Thymus (tissue), 11 donors: ENCODE measurements at regions not wholly inside any gene's neighbourhood (a gene's known extent, or its start where the extent isn't known, plus 50 kb on each side); places are given as distances from the start of the nearest gene placed in this dataset.
"Not testable (repeated sequence)": the region's sequence is repeated elsewhere in the genome, so short reads cannot be mapped to it uniquely, and the experiment has no call there.

ENCODE experiments used
- DNase-seq, 9 donors: peaks; one replicate each; pipeline ENCODE4 v3.0.0-alpha.2; 2013; ENCODE audit warnings: low spot score in 9 of 9, low read depth in 6 of 9, missing footprints in 1 of 9
- H3K27ac ChIP-seq, 2 donors: one replicate each; pipeline ENCODE4 v1.5.1; 2013; ENCODE audit warnings: control low read depth in 1 of 2, low read depth in 1 of 2, low read length in 1 of 2, mild to moderate bottlenecking in 1 of 2, moderate library complexity in 1 of 2
- H3K27me3 ChIP-seq, 2 donors: one replicate each; pipeline ENCODE4 v1.5.1; 2013; ENCODE audit warnings: low read length in 1 of 2; ENCODE audit not compliant: control insufficient read depth in 2 of 2, insufficient read depth in 1 of 2
- H3K36me3 ChIP-seq, 2 donors: one replicate each; pipeline ENCODE4 v1.5.1; 2013; ENCODE audit warnings: low read length in 1 of 2, mild to moderate bottlenecking in 1 of 2, moderate library complexity in 1 of 2; ENCODE audit not compliant: control insufficient read depth in 2 of 2, insufficient read depth in 2 of 2
- H3K4me1 ChIP-seq, 2 donors: one replicate each; pipeline ENCODE4 v1.5.1; 2013; ENCODE audit warnings: low read length in 2 of 2; ENCODE audit not compliant: control insufficient read depth in 2 of 2, insufficient read depth in 2 of 2
- H3K4me3 ChIP-seq, 2 donors: one replicate each; pipeline ENCODE4 v1.5.1; 2013; ENCODE audit warnings: low read length in 2 of 2, control low read depth in 1 of 2, mild to moderate bottlenecking in 1 of 2
- H3K9me3 ChIP-seq, 2 donors: one replicate each; pipeline ENCODE4 v1.5.1; 2013; ENCODE audit warnings: low read length in 1 of 2, mild to moderate bottlenecking in 1 of 2; ENCODE audit not compliant: control insufficient read depth in 2 of 2, insufficient read depth in 1 of 2
- WGBS: extraction: QIAGEN DNeasy Blood & Tissue Kit; methylation state at CpG from one replicate; pipeline ENCODE4 v1.1.7; 2013; 5-methylcytosine and 5-hydroxymethylcytosine counted together
- donor health status: healthy.

GRCh38 chr5:125999271-126000030 lies 423.8 kb upstream of the GRAMD2B start:
- WGBS, result 95% methylated on average over 5 of the region's 5 CpGs
- H3K27ac ChIP-seq, result not testable (repeated sequence)

GRCh38 chr5:126000507-126000906 lies 422.7 kb upstream of the GRAMD2B start:
- H3K27ac ChIP-seq, result no peak overlapping the region
- no peaks in the 10 kb centered on the region for H3K27me3 ChIP-seq
- no peaks in the 10 kb centered on the region for H3K36me3 ChIP-seq
- DNase-seq, result no peak
- no peak overlapping the region for H3K4me3 ChIP-seq
- H3K9me3 ChIP-seq, result no peaks in the 10 kb centered on the region
- no peaks in the 10 kb centered on the region for H3K4me1 ChIP-seq

More at GRCh38 chr5:125999271-126000030, 423.8 kb upstream of the GRAMD2B start:
- H3K9me3 ChIP-seq, H3K27me3 ChIP-seq, H3K4me1 ChIP-seq, H3K4me3 ChIP-seq, DNase-seq, H3K36me3 ChIP-seq: not testable (repeated sequence)

- DNase-seq, result no peak
Observed at GRCh38 chr5:126002222-126002897, 420.8 kb upstream of the GRAMD2B start.

GRCh38 chr5:126003309-126003708 lies 419.9 kb upstream of the GRAMD2B start:
- DNase-seq, result no peak
- H3K27me3 ChIP-seq, result no peaks in the 10 kb centered on the region
- H3K27ac ChIP-seq, result no peak overlapping the region
- no peaks in the 10 kb centered on the region for H3K9me3 ChIP-seq
- no peak overlapping the region for H3K4me3 ChIP-seq
- H3K36me3 ChIP-seq, result no peaks in the 10 kb centered on the region
- H3K4me1 ChIP-seq, result no peaks in the 10 kb centered on the region
- WGBS, result 78% methylated on average over 3 of the region's 3 CpGs

More at GRCh38 chr5:126002222-126002897, 420.8 kb upstream of the GRAMD2B start:
- Histone ChIP-seq H3K9me3 (no peaks in the 10 kb centered on the region), H3K36me3 (no peaks in the 10 kb centered on the region), H3K4me3 (no peak overlapping the region), H3K27ac (peak overlapping the region in 1 of 2 donors; percentile 29), H3K4me1 (no peaks in the 10 kb centered on the region), H3K27me3 (no peaks in the 10 kb centered on the region)
- 84% methylated on average over 7 of the region's 7 CpGs for WGBS

GRCh38 chr5:126004636-126005035 lies 418.6 kb upstream of the GRAMD2B start:
- no peak overlapping the region for H3K27ac ChIP-seq
- no peaks in the 10 kb centered on the region for H3K4me1 ChIP-seq
- no peak overlapping the region for H3K4me3 ChIP-seq
- H3K36me3 ChIP-seq, result no peaks in the 10 kb centered on the region
- no peaks in the 10 kb centered on the region for H3K27me3 ChIP-seq
- H3K9me3 ChIP-seq, result no peaks in the 10 kb centered on the region
- no peak for DNase-seq
- 94% methylated on average over 2 of the region's 2 CpGs for WGBS

GRCh38 chr5:126007841-126008240 lies 415.4 kb upstream of the GRAMD2B start:
- Histone ChIP-seq H3K4me3 (no peak overlapping the region), H3K27ac (no peak overlapping the region), H3K4me1 (no peaks in the 10 kb centered on the region), H3K27me3 (no peaks in the 10 kb centered on the region), H3K9me3 (no peaks in the 10 kb centered on the region), H3K36me3 (no peaks in the 10 kb centered on the region)
- WGBS, result 98% methylated on average over 1 of the region's 1 CpG
- DNase-seq, result no peak

- Histone ChIP-seq H3K4me3 (no peak overlapping the region), H3K27ac (no peak overlapping the region), H3K4me1 (no peaks in the 10 kb centered on the region), H3K36me3 (no peaks in the 10 kb centered on the region), H3K9me3 (no peaks in the 10 kb centered on the region), H3K27me3 (no peaks in the 10 kb centered on the region)
- 71% methylated on average over 5 of the region's 5 CpGs for WGBS
- DNase-seq, result no peak
Observed at GRCh38 chr5:126009566-126009965, 413.6 kb upstream of the GRAMD2B start.

- H3K27ac ChIP-seq, H3K4me1 ChIP-seq, H3K4me3 ChIP-seq, H3K9me3 ChIP-seq, H3K36me3 ChIP-seq, H3K27me3 ChIP-seq, DNase-seq: not testable (repeated sequence)
- WGBS, result 96% methylated on average over 7 of the region's 7 CpGs
Observed at GRCh38 chr5:126011526-126011925, 411.7 kb upstream of the GRAMD2B start.

GRCh38 chr5:126014676-126015075 lies 408.5 kb upstream of the GRAMD2B start:
- DNase-seq, result no peak
- WGBS, result 93% methylated on average over 1 of the region's 1 CpG
- H3K36me3 ChIP-seq, result no peaks in the 10 kb centered on the region
- no peak overlapping the region for H3K27ac ChIP-seq
- no peaks in the 10 kb centered on the region for H3K9me3 ChIP-seq
- H3K4me3 ChIP-seq, result no peak overlapping the region
- H3K4me1 ChIP-seq, result no peaks in the 10 kb centered on the region
- no peaks in the 10 kb centered on the region for H3K27me3 ChIP-seq
